GM19238 (cell line): ENCODE measurements at regions not wholly inside any gene's neighbourhood (a gene's known extent, or its start where the extent isn't known, plus 50 kb on each side); places are given as distances from the start of the nearest gene placed in this dataset.

Source experiments
- DNase-seq: peaks from one replicate; pipeline ENCODE4 v3.0.0; 2011; ENCODE audit warnings: low spot score; ENCODE audit not compliant: insufficient read length

DNA sequence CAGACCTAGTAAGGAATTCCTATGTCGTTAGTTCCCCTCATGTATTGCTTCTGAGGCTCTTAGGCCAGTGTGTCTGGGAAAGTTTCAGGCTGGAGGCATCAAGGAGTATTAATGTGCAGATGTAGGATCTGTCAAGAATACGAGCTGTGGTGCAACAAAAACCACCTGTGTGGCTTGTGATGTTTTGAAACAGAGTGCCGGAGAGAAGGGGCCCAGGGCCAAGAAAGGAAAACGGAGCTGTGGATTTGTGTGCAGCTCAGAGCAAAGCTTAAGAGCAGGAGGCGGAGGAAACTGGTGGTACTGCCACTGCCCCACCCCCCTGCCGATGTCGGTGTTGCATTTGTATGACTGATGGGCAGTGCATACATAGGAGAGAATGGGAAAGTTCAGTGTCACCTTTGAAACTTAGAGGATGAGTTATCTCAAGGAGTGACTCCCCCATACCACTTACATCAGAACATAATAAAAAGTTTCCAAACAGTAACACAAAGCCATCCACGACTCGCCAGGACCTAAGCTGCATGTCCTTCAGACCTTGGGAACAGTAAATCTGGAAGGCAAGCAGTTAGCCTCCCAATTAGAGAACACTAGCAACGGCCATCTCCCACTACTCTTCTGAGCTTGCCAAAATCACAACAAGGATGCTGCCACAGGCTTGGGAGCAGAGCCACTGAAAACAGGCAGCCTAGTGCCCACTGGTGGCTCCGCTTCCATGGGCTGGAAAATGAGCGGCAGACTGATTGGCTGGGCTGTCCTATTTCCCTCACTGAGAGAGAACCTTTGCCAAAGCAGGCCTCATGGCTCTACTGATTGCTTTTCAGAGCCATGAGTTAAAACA is 152.7 kb upstream of the NT5C1B start:
- DNase-seq, result no peak

DNA sequence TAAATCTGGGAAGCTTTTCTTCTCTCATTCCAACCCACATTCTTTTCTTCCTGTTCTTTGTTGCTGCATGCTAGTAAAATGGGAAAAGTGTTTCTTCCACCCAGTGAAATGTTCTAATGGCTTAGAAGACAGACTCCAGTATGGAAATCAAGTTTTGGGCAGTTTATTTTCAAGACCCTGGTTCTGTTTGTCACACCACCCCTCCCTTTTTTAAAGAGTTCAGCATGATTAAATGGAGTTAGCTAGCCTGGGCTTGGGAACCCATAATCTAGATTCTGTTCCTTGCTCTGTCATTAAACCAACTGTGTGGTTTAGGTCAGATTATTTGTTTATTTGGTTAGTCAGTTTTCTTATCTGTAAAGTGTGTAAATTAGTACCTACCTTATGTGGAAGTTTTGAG is 151.8 kb upstream of the NT5C1B start:
- DNase-seq, result no peak

DNA sequence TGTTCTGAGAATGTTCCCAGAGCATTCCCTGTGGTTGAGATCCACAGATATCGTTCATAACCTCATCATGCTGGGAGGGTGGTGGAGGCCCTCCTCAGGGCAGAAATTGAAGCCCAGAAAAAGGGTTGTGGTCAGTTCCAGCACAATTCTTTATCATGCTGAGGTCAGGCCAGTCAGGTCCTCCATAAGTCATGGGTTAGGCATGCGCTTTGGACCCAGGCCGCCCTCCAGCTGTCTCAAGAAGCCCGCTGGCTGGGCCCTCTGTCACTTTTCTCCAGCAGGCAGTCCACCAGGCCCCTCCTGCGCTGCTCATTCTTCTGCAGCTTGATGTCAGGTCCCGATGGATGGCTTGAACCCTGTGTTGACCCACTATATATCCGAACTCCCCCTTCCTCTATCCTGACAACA is 151.1 kb upstream of the NT5C1B start:
- DNase-seq, result no peak

DNA sequence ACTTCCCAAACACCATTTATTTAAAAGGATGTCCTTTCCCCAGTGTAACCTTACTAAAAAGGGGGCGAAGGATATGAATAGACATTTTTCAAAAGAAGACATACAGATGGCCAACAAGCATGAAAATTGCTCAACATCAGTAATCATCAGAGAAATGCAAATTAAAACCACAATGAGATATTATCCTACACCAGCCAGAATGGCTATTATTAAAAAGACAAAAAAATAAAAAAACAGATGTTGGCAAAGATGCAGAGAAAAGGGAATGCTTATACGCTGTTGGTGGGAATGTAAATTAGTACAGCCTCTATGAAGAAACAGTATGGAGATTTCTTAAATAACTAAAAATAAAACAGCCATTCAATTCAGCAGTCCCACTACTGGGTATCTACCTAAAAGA is 142.3 kb upstream of the NT5C1B start:
- DNase-seq, result no peak

DNA sequence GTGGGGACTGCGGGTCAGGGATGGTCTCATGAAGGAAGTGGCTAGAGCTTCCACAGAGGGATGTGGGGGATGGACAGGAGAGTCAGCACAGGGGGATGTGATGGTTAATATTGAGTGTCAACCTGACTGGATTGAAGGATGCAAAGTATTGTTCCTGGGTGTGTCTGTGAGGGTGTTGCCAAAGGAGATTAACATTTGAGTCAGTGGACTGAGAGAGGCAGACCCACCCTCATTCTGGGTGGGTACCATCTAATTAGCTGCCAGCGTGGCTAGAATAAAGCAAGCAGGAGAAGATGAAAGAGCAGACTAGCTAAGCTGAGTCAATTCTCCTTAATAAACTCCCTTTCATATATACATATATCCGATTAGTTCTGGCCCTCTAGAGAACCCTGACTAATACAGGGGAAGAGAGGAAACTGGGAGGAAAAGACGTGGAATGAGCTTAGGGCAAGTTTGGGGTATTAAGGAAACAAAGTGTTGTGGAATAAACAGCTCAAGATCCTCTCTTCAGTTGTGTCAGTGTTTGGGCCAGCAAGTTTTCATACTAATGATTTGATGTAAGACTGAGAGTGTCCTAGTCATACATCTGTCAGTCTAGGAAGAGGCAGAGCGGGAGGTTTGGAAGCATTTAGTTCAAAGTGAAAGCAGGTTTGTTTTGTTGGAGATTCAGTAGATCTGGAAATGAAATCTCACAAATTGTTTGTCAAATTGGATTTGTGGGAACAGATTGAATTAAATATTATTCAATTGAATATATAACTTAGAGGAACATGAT is 135.2 kb upstream of the NT5C1B start:
- DNase-seq, result no peak

DNA sequence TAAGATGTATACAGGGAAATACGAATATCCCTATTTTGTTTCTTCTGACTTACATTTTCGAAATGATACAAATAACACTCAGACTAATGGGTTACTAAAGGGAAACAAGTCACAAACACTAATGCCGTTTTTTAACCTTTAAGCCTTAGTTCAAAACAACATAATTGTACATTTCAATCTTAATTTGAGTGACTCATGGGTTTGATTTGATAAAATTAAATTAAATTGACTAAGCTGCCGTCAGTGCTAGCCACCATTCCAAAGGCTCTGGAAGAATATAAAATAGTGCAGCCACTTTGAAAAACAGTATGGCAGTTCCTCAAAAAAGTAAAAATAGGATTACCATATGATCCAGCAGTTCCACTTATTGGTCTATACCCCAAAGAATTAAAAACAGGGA is 133.8 kb upstream of the NT5C1B start:
- DNase-seq, result no peak

DNA sequence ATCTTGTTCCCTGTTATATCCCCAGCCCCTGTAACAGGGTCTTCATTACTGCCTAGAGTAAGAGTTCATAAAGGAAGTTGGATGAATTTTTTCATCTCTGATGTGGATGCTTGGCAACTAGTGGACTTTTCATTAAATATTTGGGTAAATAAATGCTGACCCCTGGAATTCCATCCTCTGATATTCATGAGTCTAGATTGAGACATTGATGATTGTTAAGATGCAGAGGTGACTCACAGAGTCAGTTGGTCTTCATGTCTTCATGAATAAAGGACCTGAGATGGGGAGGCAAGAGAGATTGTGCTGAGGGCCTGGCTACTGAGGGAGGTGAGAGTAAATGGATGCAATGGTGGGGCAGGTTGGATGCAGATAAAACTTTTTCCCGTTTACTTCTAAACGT is 132.7 kb upstream of the NT5C1B start:
- no peak for DNase-seq

DNA sequence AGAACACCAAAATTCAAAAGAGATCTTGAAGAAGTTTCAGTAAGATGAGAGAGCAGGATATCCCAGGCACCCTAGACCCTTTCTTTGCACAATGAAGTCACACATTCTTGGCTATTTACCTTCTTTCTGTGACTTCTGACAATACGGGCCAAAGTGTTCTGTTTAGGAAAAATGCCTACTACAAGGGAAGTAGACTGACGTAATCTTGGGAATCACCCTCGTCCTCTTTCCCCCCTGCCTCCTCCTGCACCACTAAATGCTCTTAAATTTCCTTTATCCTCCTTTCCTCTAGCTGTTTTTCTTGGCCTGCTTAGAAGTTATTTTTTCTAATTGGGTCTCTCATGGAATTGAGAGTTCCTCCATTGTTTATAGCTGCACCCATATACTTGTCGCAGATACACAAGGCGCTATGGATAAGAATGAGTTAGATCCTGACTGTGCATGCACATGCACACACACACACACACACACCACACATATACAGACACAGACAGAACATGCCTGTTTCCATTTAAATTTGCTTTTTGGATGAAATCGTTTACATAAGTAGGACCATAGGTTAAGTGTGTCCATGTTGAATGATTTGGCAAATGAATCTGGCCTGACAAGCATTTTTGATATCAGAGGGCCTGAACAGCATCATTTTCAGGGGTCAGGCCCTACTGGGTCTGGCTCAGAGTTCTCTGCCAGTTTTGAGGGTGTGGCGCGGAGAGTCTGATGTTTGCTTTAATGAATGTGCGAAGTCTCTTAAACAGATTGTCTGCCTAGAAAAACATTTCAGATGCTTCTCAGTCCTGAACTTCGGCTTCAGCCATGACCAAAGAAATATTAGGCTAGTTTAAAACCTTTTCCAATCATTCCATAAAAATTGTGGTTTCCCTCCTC is 131.9 kb upstream of the NT5C1B start:
- no peak for DNase-seq

DNA sequence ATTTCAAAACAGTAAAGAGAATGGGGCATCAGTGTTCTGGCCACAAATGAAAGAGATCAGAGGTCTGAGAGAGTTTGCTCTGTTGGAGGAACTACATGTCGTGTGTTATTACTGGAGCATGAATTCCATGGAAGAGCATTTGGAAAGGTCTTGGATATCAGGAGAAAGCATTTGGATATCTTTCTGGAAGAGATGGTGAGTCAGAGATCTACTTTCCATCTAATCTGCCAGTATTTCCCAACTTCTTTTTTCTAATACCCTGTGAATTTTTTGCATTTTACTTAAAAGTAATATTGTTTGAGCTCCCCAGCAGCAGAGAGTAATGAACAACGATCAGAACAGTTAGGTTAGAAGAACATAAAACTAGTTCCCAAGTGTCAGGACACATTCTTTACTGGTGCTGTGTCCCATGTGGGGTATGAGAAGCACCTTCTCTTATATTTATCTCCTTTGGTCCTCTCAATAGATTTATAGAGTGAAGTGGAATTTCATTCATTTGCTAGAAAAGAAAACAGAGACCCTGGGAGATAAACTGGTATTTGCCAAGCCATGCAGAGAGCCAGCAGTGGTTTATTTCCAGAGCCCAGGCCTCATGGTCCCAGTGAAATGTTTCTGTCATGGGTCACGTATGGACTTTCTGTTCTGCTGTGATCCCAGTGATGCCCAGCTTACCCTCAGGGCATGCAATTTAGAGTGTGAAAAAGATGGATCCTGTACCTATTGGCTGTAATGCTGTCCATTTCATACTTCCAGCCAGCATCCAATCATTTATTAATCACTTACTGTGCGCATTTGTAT is 130.8 kb upstream of the NT5C1B start:
- no peak for DNase-seq

DNA sequence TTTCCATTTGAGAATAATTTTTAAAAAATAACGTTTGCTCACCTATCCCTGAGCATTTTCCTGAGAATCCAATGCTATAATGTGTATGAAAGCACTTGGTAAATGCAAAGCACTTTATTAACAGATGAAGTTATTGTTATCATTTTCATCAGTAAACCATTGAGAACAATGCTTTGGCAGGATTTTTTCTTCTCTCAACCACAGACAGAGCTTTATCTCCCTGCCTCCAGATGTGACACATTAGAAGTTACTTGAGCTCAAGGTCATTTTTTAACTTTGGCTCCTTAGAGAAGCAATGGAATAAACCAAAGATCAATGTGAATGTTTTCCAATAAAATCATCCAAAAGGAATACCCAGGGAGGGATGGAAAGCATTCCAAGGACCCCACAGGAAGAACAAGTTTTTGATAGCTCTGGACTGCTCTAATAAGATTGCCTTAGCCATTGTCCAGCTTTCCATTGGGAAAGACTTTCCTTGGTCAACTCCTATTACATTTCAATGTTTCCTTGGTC is 118.9 kb upstream of the NT5C1B start:
- DNase-seq, result no peak

DNA sequence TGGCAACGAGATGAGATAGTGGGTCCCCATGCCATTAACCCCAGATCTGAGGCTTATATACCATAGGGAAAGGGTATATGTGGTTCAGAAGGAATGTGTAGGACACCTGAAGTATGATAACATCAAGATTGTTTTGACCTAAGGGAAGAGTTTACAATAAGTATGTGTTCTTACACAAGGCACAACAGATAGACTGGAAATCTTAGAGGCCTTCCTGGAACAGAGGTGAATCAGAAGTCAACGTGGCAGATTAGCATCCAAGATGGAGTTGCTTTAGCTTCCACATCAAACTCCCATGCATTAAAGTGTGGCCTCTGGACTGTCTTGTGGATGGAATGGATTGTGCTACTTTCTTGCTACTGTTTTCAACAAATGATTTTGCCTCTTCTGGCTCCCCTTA is 116.6 kb upstream of the NT5C1B start:
- no peak for DNase-seq

DNA sequence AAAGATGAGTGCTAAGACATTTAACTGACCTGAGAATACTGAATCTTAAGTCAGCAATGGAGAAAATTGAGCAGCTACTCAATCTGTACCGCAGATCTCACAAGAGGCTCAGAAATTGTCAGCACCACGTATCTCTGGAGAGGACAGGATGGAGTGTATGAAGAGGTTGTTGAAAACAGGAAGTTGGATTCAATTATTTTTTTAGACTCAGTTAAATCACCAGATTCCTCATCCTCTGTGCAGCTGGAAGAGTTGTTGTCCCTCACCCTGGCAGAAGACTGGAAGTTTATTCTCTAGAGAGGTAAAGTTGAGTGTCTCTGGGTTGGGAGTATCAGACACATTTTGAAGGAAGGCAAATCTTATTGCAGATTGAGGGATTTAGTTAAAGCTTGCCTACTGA is 114.9 kb upstream of the NT5C1B start:
- no peak for DNase-seq

DNA sequence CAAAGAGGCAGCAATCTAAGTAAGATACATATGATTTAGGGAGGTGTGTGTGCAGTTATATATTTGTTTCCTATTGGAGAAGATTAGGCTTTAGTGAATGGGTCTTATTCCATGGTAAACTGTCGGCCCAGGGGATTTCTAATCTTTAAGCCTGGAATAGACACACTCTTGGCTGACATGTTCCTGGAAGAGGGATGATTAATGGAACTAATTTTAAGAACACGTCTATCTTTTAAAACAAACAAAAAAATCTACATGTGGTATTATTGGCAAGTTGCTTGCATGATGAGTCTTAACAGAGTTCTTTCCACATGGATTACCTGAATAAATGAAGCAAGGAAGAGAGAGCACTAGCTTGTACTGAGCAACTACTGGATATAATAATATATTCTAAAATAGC is 114.2 kb upstream of the NT5C1B start:
- DNase-seq, result no peak

DNA sequence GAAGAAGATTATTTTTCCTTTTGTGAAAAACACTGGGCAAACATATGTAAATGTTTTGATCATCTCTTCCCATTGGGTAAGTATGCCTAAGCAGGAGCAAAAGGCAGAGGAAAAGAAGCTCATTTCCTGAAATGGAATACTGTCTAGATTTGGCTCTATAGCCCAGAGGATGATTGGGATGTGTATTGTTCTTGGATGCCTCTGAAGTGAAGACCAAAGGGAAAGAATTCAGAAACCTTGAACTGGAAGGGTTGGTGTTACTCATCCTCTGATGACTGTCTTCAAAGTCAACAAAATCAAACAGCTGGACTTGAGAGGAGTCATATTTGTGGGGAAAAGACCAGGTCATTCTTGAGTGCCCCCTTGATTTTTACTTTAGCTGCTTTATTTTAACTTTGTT is 112.6 kb upstream of the NT5C1B start:
- no peak for DNase-seq

DNA sequence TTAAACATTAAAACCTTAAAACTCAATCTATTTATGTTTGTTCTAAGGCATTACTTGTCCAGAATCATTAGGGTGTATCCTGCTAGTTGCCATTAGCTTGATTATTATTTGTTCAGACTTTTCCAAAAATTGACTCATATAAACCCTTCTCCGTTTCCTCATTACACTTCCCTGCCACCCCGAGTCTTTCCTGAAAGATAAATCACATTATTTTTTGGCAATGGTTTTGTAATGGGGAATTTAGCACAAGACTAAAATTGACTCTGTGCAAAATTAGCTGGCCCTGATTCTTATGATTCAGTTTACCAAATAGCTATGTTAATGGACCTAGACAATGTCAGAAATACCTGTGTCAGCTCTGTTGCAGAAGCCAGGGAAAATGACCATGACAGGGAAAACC is 112.2 kb upstream of the NT5C1B start:
- no peak for DNase-seq

DNA sequence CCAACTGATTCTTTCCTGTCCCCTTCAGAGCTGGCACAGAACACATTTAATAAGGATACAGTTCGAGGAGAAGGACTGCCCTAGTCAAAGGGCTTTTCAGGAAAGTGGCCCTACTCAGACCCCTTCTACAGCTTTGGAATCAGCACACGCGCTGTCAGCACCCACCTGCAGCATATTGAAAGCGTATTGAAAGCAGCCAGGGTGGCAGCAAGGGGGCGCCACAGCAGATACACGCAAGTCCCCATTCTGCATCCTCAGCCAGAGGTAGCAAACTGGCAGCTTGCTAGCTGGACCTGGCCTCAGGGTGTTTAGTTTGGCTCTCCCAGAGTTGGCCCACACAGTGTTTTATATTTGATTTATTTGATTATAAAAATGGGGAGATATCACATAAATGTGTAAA is 101.0 kb upstream of the NT5C1B start:
- no peak for DNase-seq

DNA sequence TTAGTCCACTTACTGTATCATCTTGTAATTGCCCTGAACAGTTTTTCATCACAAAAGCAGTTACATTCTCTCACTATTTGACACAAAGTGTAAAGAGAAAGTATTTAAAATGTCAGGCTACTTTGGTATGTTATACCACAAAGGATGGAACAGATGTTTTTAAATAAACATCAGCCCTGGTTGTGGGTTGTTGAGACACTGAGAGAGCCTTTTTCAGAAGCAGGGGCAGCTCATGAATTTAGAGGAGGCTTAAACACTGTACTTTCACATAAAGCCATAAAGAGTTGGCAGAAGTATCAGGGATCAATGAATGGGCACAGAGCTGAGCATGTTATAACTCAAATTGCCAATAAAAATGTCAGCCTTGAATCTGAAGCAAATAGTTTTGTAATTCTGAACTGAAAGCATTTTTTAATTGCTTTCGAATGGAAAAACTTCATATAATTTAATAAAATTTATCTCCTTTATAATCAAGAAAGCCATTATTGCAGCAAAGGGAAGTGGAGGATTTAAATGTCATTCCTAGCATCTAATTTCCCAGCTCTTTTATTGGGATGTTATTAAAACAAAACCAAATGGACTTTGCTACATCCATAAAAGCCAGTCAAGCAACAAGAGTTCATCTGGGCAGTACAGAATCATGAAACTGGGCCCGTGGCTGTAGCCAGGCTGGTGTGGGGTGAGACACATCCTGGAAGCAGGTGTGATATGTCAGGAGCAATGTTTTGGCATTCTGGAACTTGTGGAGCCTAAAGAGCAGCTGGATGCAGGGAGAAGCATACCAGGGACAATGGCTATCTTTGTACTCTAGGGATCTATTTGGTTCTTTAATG is 95.1 kb upstream of the NT5C1B start:
- no peak for DNase-seq

DNA sequence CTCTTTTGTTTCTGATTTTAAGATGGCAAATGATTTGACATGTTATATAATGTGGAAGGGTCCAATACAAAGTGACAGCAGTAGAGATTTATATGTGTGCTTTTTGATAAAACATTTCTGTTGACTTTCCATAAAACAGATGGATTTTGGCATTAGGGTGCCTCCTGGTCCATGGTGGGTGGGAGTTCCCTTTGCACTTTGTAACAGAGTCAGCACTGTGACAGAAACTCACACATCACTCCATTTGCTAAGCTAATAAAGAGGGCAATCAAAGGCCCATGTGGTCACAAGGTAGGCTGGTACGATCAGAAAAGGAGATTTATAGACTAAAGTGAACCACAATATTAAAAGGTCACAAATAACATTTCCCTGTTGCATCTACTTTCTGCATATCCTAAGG is 93.3 kb upstream of the NT5C1B start:
- DNase-seq, result no peak

DNA sequence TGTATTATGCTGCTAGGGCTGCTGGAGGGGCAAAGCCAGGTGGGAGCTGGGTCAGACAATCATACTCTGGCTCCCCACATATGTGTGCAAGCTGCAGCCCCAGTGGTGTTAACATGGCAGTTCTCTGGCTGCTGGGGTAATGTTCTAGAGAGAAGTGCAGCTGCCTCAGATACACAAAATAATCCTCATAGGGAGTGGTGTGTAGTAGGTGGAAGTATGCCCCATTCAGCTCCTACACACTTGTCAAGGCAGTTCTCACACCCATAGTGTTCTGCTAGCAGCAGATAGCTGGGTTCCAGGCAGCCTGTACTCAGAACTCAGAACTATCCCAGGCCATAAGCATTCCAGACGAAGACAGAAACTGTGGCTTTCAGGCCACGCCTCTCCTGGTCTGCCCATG is 87.9 kb upstream of the NT5C1B start:
- no peak for DNase-seq

DNA sequence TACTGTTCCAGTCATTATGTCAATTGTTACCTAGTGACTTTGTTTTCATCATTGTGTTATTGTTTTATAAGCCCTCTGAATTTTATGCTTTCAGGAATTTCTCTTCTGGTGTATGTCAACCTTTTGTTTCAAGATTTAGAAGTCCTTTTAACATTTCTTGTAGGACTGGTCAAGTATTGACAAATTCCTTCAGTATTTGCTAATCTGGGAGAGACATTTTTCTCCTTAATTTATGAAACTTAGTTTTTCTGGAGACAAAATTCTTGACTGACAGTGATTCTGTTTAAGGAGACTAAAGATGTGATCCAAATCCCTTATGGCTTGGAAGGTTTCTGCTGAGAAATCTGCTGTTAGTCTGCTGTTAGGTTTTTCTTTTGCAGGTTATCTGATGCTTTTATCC is 84.9 kb upstream of the NT5C1B start:
- no peak for DNase-seq
